AG10803 (cell line): ENCODE measurements at regions not wholly inside any gene's neighbourhood (a gene's known extent, or its start where the extent isn't known, plus 50 kb on each side); places are given as distances from the start of the nearest gene placed in this dataset.

Experiments used
- DNase-seq: peaks from one replicate; pipeline ENCODE4 v3.0.0; 2010; ENCODE audit warnings: low read depth
- H3K4me3 ChIP-seq: 2 replicates; pipeline ENCODE4 v1.5.1; 2011; ENCODE audit warnings: mild to moderate bottlenecking, low read length, control low read depth
- CTCF ChIP-seq: conservative IDR thresholded peaks from 2 replicates; pipeline ENCODE4 v1.5.1; 2011; ENCODE audit warnings: mild to moderate bottlenecking, low read length, control low read depth, inconsistent platforms

GRCh38 chr12:88921890-88922532, 341.7 kb upstream of the KITLG start:
- TF ChIP-seq CTCF = no peak
- H3K4me3 ChIP-seq = no peak overlapping the region
- DNase-seq = no peak

DNA sequence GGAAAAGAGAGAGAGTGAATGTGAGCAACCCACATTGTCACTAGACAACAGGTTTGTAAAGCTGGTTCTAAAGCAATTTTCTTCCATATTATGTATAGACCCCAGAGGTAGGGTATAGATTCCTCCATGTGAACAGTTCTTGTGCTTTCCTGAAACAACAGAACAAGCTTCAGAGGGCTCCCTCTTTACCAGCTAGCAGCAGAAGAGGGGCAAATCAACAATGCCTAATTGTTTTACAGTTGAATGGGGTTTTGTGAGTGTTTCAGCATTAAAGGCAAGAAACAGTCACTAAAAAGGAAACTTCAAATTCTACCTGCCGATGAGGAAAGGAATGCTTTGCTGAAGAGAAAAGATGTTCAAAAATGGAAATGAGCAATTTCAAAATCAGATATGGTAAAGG, 341.2 kb upstream of the KITLG start:
- H3K4me3 ChIP-seq = no peak overlapping the region
- DNase-seq = no peak
- no peak for TF ChIP-seq CTCF

GRCh38 chr12:88918161-88918560, 337.9 kb upstream of the KITLG start:
- TF ChIP-seq CTCF = no peak

GRCh38 chr12:88914967-88915366, 334.7 kb upstream of the KITLG start:
- no peak for DNase-seq
- TF ChIP-seq CTCF = no peak
- no peak overlapping the region for H3K4me3 ChIP-seq

More at GRCh38 chr12:88918161-88918560, 337.9 kb upstream of the KITLG start:
- no peak for DNase-seq
- H3K4me3 ChIP-seq = no peak overlapping the region

DNA sequence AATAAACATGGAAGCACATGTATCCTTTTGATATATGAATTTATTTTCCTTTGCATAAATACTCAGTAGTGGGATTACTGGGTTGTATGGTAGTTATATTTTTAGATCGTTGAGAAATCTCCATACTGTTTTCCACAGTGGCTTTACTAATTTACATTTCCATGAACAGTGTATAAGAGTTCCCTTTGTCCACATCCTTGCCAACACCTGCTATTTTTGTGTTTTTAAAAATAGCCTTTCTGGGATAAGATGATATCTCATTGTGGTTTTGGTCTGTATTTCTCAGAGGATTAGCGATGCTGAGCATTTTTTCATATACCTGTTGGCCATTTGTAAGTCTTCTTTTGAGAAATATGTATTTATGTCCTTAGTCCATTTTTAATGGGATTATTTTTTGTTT, 329.2 kb upstream of the KITLG start:
- DNase-seq = no peak
- H3K4me3 ChIP-seq = no peak overlapping the region
- TF ChIP-seq CTCF = no peak

DNA sequence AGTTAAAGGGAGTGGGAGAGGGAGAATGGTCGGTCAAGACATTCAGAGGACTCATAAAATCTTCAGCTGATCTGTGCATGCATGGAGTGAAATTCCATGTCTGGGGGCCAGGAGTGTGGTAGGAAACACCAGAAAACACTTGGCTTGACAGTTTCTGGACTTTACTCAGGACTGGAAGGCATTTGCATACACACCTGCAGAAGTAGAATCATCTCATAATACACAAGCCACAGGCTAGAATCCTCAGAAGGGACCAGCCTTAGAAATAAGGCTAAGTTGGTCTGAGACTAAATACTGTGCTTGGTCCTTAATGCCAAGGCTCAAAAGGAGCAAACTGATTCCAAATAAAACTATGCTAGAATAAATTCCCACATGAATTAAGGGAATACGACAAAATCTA, 328.1 kb upstream of the KITLG start:
- no peak for DNase-seq
- TF ChIP-seq CTCF = no peak
- H3K4me3 ChIP-seq = no peak overlapping the region

DNA sequence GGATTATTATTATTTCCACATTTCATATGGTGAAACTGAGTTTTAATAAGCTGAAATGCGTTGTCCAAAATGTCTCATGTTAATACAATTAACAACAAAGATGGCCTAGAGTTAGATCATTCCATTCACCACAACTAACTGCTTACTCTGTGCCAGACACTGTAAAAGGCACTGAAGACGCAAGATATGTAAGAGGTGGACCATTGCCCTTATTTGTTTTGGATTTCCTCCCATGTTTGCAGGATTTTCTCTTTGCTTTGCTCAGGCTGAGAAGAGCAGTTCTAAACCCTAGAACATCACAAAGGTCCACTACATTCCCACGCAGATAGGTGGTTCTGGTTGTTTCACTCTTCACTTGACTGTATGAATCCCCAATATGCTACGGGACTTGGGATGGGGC, 324.4 kb upstream of the KITLG start:
- no peak for TF ChIP-seq CTCF
- DNase-seq = no peak
- H3K4me3 ChIP-seq = no peak overlapping the region
